GM18498 (cell line): ENCODE measurements at regions not wholly inside any gene's neighbourhood (a gene's known extent, or its start where the extent isn't known, plus 50 kb on each side); places are given as distances from the start of the nearest gene placed in this dataset.

Source experiments
- ATAC-seq: cut with Tn5 transposase; IDR thresholded peaks from one replicate; pipeline ENCODE4 v1.9.1; 2021; ENCODE audit warnings: mild to moderate bottlenecking, moderate library complexity; ENCODE audit not compliant: unreplicated experiment

DNA sequence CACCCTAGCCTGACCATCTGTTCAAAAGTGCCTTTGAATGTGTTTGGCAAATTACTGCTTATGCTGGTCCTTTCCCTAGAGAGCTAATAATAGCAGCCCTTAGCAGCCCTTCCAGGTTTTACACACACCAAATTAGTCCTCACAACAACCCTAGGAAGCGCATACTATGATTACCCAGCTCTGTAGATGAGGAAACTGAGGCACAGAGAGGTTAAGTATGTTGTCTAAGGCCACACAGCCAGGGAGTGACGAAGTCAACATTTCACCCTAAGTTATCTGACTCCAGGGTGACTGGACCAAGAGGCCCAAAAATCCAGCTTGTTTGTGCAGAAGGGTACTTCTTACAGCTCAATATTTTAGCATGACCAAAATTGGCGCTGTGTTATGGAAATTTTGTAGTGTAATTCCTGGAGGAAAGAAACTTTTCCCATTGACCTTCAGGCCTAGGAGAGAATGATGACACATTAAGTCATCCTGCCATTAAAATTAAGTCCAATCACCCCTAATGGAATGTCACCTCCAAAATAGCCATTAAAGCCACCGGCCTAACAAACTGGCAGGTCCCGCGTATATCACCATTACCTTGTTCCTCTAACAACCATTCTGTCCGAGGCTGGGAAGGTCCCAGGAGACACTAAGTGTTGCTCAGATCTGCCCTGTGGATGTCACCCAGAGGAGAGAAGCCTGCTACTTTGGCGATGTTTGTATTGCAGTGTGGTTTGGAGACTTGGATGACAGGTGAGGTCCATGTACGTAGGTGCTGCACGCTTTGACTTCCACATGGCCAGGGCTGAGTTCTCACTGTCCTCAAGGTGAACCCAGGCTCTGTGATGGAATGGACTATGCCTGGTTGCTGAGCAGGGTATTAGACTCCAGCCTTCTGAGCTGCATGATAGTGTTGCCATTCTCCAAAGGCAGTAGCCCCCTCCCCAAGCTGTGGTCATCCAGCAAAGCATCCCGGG lies 258.3 kb downstream of the TOMM20 start:
- ATAC-seq = no peak

DNA sequence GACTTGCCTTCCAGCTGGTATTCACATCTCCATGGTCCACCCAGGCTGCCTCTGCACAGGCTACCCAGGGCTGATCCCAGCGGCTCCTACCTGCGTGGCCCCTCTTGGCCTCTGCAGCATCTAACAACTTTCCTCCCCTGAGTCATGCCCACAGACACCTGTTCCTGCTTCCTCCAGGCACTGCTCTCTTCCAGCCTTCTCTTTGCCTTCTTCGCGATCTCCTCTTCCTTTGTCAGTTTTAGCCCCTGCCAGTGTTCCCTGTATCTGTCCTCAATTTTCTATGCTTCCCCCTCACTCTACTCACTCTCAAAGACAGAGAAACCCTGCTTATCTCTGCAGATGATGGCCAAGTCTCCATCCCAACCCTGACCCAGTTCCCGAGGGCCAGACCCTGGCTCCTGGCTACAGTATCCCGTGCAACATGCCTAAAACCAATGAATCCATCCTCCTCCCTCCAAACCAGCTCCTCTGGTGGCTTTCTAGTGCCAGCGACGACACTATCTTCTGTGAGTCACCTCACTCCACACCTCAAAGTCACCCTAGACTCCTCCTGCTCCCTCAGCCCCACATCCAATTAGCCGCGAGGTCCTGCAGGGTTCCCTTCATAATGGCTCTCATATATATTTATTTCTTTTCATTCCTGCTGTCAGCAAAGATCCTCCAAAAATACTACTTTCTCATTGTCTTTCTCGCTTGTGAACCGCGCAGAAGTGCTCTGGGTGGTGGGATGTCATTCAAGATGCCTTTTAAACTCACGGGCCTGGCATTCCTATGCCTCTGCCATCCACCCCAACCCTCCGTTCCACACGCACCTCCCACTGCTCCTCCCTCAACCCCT lies 259.2 kb downstream of the TOMM20 start:
- ATAC-seq = no peak

DNA sequence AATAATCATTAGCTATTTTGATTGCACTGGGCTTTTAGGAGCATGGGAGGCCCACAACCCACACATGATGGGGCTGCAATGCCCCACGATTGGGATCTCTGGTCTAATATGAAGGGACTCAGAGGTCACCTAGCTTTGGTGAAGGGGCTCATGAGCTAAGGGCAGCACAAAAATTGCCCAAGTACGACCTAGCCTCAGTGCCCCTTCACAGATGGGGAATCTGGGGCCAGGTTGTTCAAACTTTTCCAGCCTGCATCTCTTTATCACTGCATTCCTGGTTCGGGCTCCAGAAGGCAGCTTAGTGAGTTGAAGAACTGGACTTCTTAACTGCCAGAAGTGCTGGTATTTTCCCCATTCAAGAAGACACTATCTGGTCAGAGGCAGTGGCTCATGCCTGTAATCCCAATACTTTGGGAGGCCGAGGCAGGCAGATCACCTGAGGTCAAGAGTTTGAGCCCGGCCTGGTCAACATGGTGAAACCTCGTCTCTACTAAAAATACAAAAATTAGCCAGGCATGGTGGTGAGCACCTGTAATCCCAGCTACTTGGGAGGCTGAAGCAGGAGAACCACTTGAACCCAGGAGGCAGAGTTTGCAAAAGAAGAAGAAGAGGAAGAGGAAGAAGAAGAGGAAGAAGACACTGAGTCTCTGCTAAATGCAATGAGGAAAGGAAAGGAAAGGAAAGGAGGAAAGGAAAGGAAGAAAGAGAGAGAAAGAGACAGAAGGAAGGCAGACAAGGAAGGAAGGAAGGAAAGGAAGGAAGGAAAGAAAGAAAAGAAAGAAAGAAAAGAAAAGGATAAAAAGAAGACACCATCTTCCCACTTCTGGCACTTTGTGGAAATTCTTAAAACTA lies 258.5 kb upstream of the IRF2BP2 start:
- no peak for ATAC-seq

DNA sequence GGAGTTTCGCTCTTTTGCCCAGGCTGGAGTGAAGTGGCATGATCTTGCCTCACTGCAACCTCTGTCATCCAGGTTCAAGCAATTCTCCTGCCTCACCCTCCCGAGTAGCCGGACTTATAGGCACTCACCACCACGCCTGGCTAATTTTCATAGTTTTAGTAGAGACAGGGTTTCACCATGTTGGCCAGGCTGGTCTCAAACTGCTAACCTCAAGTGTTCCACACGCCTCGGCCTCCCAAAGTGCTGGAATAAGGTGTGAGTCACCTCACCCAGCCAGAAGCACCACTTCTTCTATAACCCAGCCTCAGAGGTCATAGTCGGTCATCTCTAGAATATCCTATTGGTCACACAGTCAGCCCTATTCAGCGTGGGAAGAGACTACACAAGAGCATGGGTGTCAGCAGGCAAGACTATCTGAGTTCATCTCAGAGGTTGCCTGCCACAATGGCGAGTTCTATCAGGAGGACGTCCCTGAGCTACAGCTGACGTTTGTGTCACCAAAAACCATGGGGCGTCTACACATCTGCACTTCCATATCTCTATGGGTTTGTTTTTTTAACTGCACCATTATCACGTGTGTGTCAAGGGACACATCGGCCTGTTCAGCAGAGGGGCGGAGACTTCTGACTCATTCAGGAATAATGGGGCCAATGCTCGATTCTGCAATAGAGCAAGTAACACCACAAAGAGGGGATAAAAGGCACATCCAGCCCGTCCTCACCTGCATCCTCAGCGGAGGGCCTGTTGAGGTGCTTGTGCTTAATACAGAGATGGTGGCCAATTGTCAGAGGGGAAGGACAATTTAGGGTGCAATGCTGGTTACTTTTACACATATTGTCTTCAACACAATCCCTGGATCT lies 256.3 kb upstream of the IRF2BP2 start:
- ATAC-seq = no peak

DNA sequence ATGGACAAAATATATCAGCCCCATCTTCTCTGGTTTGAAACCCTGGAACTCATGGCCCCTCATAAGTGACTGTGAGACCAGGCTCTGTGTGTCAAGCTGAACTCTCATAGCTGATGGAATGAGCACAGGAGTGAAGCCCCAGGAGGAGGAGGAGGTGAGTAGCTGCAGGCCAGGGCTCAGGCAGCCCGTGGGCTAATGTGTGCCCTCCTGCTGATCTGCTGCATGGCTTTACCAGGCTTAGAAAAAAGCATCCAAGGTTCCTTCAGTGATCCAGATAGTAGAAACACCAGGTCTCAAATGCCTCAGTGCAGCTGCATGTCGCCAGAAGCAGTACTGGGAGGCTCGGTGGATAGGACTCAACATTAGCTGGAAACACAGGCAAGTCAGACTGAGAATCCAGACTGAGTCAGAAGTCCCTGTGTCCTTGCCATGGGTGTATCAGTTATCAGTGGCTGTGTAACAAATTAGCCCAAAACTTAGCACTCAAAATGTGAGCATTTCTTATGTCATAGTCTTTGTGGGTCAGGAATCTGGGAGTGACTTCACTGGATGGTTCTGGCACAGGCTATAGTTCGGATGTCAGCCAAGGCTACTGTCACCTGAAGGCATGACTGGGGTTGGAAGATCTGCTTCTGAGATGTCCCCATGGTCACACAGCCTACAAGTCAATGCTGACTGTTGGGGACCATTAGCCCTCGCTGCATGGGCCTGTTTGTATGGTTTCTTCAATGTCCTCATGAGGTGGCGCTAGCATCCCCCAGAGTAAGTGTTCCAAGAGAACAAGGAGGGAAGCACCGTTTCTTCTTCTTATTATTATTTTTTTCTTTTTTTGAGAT lies 255.4 kb upstream of the IRF2BP2 start:
- ATAC-seq = no peak

DNA sequence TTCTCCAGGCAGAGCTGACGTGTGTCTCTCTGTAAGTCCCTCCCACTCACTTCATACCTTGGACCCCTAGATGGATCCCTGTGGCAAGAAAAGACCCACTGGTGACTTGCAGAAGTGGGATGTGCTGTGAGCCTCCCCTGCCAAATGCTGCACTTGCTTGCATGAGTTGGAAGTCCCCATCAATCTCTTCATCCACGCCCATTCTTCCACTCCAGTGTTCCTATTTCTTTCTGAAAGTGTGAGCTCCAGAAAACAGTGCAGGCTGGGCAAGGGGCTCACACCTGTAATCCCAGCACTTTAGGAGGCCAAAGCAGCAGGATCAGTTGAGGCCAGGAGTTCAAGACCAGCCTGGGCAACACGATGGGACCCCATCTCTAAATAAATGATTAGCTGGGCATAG lies 254.1 kb upstream of the IRF2BP2 start:
- no peak for ATAC-seq

DNA sequence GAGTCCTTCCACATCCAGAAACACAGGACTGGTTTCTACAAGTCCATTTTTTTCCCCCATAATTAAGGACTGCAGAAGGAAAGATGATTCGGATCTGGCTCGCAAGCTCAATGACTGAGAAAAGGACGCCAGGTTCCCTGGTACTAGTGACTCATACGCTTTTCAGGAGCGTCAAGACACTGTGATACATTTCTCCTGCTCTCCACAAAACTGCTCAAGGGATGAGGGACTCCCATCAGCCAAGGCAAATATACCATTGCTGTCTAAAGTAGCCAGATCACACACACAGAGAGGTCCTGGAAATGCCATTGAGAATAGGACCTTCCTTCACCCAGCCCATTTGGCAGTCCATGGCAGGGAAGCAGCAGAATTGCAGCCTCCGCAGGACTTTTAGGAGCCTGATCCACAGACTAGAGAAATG lies 253.6 kb upstream of the IRF2BP2 start:
- no peak for ATAC-seq

DNA sequence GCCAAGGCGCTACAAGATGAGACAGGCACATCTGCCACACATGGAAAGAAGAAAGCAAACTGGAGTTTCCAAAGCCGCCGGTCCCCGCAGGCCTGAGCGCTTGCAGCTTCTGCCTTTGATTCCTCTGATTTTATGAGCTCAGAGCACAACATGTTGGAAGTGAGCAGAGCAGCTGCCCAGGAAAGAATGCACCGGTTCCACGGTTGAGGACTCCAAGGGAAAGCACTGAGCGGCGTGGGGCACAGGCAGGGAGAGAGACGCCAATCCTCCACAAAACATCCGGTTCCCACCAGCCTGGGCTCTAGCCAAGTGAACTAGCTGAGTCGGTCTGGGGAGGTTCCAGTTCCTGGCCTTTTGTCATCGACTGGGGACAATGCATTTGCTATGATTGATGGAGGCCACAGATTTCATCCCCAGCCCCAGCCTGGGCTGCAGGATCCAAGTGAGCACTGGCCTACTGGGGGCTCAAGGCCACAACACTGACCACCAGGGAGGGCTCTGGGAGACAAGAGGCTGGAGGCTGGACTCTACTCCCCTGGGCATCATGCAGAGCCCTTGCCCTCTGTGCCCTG lies 253.1 kb upstream of the IRF2BP2 start:
- ATAC-seq = no peak

DNA sequence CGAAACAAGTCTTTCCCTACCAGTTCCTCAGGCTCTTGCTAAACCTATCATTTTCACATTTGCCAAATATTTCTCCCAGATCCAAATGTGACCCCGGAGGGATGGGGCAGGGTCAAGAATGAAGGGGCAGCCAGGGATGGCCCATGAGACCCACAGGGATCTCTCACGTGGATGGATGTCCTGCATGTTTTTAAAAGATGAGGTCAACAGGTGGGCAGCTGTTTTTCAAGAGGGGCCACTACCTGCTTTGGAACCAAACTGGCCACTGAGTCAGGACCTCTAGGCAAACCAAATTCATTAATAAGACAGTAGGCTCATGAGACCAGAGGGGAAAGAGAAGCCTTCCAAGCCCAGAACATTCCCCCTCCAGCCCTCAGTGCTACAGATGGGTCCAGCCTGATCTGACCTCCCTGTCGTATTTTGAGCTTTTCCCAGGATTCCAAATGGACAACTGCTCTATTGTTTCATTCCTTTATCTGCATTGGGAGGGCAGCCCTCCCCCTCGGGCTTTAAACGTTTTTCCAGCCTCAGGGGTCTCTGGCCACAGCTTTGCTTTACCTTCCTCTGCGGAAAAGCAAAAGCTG lies 252.5 kb upstream of the IRF2BP2 start:
- ATAC-seq = no peak

DNA sequence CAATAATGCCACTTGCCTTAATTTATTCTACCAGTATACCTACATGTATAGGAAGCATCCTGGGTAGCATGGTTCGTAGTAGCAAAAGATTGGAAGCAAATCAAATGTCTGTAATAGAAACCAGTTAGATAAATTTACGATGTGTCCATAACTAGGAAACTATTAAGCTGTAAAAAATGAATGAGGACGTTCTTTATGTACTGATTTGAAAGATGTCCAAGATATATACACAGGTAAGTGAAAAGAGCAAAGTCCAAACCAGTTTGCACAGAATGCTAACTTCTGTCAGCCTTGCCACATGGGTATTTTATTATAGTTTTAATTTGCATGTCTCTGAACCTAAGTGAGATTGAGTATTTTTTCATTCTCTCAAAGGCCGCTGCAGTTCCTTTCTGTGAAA lies 251.8 kb upstream of the IRF2BP2 start:
- no peak for ATAC-seq

DNA sequence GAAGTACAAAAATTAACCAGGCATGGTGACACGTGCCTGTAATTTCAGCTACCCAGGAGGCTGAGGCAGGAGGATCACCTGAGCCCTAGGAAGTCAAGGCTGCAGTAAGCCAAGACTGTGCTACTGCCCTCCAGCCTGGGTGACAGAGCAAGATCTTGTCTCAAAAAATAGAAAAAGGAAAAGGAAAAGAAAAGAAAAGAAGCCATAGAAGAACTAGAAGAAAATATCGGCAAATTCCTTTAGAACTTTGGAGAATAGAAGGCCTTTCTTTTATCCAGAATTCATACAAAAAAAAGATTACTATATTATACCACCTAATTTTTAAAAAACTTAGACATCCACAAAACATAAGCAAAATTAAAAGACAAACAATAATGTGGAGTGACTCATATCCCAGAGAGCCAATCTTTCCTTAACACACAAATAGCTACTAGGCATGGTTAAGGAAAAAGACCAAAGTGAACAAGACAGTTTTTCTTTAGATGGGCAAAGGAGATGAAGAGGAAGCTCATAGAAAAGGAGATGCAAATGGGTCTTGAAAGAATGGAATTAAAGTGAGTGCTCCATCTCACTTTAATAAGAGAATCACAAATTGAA lies 251.1 kb upstream of the IRF2BP2 start:
- ATAC-seq = no peak

DNA sequence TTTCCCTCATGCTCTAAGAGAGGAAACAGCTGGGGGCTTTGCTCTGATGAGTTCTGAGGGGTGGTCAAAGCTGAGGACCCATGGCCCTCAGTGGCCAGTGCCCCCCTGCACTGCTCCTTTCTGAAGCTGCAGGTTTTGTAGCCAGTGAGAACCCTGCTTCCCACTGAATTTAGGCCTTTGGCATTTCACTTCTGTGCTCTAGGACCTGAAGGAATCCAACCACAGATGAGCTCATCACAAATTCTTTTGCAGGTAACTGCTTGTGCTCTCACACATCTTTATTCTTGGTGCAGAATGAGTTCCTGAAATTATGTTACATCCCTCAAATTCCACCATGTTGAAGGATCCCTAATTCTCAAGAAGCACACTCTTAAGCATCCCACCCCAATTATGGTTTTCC lies 248.7 kb upstream of the IRF2BP2 start:
- no peak for ATAC-seq

DNA sequence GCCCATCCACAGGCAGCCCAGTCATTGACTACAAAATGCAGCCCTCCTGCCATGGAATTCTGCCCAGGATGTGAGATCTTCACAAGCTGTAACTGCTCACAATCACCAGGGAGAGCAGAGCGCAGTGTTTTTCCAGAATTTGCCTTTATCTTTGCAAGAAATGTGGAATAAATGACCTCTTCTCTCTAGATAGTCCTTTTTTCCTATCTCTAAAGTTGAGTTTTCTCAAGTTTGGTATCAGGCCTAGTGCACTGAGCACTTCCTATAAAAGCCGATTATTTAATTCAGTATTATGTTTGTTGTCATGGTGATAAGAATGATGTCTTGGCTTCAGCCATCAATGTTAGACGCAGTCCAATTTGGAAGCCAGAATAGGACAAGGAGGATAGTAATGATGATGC lies 246.9 kb upstream of the IRF2BP2 start:
- ATAC-seq = no peak

DNA sequence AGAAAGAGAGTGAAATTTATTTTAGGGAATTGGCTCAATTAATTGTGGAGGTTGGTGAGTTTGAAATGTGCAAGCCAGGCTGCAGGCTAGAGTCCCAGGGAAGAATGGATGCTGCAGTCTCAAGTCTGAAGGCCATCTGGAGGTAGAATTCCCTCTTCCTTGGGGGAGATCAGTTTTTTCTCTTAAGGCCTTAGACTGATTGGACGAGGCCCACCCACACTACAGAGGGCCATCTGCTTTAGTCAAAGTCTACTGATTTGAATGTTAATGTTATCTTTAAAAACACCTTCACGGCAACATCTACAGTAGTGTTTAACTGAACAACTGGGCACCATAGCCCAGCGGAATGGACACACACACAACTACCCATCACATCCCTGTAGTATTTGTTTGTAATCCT lies 245.9 kb upstream of the IRF2BP2 start:
- ATAC-seq = no peak

DNA sequence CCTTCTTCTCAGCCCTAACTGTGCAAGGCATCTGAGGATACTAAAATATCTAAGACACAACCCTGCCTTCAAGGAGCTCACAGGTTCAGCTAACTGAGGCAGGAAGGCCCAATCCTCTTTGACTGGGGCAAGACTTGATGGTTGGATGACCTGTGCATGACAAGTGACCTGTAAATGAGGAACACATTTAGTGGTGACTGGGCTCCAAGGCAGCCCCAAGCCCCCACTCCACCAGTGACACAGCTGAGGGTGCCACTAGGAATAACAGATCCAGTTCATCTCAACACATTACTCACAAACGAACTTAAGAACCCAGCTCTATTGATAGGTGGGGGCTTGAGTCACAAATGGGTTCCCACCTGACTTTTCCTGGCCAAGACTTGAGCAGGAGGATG lies 244.7 kb upstream of the IRF2BP2 start:
- ATAC-seq = no peak

DNA sequence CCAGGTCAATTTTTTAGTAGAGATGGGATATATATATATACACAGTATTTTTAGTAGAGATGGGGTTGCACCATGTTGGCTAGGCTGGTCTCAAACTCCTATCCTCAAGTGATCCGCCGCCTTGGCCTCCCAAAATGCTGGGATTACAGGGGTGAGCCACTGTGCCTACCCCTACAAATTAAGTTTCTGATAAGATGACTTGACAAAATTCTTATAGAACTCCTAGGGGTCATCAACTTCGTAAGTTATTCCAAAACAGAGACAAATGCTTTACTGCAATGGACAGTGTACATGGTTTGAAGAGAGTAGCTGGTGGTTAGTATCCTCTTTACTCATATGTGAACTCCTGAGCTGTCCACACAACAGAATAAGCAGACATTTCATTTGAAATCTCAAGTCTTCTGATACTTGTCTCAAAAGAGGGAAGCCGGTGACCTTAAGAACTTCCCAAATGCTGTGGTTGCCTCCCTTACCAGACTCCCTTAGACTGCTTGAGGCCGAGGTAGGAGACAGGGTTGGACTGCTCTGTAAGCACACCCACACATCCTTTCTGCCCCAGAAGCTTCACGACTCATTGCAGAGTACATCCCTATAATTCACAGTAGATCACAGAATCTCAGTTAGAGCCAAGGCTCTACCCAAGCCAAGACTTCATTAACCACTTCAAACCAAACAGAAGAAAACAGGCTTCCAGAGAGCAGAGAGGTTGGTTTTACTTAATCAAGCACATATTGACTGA lies 244.1 kb upstream of the IRF2BP2 start:
- no peak for ATAC-seq

DNA sequence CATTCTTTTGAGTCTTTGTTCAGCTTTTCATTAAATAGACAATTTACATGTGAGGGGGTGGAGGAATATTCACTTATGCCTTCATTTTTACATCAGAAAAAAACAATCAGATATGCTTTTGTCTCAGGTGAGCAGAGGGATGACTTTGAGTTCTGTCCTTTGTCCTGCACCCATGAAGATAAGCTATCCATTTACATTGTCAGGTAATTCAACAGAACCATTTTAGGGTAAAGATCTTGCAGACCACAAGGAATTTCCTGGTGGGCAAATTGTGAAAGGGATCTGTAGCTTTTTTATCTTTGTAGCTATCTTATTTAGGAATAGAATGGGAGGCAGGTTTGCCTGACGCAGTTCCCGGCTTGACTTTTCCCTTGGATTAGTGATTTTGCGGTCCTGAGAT lies 242.7 kb upstream of the IRF2BP2 start:
- ATAC-seq = no peak
